RWPE1 (cell line): ENCODE measurements at regions not wholly inside any gene's neighbourhood (a gene's known extent, or its start where the extent isn't known, plus 50 kb on each side); places are given as distances from the start of the nearest gene placed in this dataset.

Experiments used
- CTCF ChIA-PET: fragments of 350-600 bp; sonication (Branson Sonifier 250); formaldehyde crosslinking; extraction: SDS; loops from one replicate; lab custom pipeline; 2021; lab: Yijun Ruan, JAX
- POLR2A ChIA-PET: fragments of 400-600 bp; formaldehyde crosslinking; extraction: SDS; loops from one replicate; lab custom pipeline; 2020; ENCODE audit warnings: antibody characterized with exemption; ENCODE audit not compliant: low non-redundant PET; lab: Yijun Ruan, JAX
- DNase-seq: peaks from one replicate; pipeline ENCODE4 v3.0.0; 2012; ENCODE audit warnings: low spot score
- H3K27ac ChIP-seq: fragments of 450-650 bp; 2 replicates; pipeline ENCODE4 v1.5.1; 2017
- TF ChIP-seq, protein P1 (sequence below): fragments of 450-650 bp; conservative IDR thresholded peaks from 2 replicates; pipeline ENCODE4 v1.5.1; 2017; ENCODE audit warnings: low read depth, mild to moderate bottlenecking

DNA sequence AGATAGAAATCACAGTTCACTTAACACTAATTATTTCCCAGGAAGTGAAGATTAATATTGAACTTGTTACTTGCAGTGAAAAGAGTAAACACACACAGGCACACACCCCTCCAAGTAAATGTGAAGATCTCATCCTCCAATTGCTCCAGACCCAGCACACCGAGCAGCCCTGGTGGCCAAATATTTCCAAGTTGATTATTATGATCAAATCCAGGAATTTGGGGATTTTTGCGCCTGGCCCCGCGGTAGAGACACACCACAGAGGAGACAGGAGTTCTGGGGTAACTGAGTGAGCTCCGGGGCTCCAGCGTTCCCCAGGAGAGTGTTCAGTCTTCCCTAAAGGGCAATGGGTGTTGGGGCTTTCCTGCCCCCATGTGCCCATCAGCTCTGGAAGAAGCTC lies 431.5 kb downstream of the BCL11B start:
- ChIA-PET CTCF (no interaction called here), POLR2A (no interaction called here)
- TF ChIP-seq, protein P1, sequence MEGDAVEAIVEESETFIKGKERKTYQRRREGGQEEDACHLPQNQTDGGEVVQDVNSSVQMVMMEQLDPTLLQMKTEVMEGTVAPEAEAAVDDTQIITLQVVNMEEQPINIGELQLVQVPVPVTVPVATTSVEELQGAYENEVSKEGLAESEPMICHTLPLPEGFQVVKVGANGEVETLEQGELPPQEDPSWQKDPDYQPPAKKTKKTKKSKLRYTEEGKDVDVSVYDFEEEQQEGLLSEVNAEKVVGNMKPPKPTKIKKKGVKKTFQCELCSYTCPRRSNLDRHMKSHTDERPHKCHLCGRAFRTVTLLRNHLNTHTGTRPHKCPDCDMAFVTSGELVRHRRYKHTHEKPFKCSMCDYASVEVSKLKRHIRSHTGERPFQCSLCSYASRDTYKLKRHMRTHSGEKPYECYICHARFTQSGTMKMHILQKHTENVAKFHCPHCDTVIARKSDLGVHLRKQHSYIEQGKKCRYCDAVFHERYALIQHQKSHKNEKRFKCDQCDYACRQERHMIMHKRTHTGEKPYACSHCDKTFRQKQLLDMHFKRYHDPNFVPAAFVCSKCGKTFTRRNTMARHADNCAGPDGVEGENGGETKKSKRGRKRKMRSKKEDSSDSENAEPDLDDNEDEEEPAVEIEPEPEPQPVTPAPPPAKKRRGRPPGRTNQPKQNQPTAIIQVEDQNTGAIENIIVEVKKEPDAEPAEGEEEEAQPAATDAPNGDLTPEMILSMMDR: no peak
- DNase-seq: no peak
- no peak overlapping the region for H3K27ac ChIP-seq

DNA sequence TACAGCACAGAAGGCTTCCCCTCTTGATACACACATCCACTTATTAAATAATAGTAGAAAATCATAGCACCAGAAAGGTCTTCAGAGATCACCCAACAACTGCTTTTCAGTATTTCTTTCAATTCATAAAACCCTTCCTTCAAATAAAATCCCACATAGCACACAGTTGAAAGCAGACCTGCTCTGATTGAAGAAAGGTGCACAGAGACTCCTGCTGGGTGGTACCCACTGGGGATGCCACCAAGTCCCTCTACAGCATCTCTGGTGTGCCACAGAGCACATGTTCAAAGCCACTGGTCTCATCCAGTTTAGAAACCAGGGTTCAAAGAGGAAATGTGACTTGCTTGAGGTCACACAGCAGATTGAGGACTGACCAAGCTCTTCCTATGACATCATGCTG lies 427.5 kb downstream of the BCL11B start:
- ChIA-PET CTCF (no interaction called here), POLR2A (no interaction called here)
- no peak for DNase-seq
- TF ChIP-seq, protein P1: no peak
- no peak overlapping the region for H3K27ac ChIP-seq

- H3K27ac ChIP-seq: no peak overlapping the region
- ChIA-PET CTCF (no interaction called here), POLR2A (no interaction called here)
- TF ChIP-seq, protein P1: no peak
- DNase-seq: no peak
Observed at GRCh38 chr14:98847521-98848468, 424.2 kb downstream of the BCL11B start.

GRCh38 chr14:98853063-98853729 lies 418.8 kb downstream of the BCL11B start:
- POLR2A ChIA-PET: no interaction called here
- no peak overlapping the region for H3K27ac ChIP-seq
- CTCF ChIA-PET: no interaction called here
- TF ChIP-seq, protein P1: no peak
- DNase-seq: no peak

GRCh38 chr14:98855926-98856715 lies 415.9 kb downstream of the BCL11B start:
- ChIA-PET CTCF (no interaction called here), POLR2A (no interaction called here)
- no peak for DNase-seq
- TF ChIP-seq, protein P1: no peak
- H3K27ac ChIP-seq: no peak overlapping the region

DNA sequence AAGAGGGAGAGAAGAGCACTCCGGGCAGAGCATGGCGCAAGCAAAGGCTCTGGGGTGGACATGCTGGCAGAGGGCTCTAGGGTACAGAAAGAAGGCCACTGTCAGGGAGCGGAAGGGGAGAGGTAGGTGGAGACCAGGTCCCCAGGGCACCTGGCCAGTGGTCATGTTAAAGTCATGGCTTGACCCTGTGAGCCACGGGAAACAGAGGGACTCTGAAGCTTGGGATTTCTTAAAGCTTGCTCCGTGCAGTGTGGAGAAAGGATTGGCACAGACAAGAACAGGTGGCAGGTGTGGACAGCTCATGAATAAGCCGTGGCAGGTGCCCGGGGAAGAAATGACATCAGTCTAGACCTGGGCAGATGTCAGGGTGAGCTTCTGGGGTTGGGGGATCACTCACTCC lies 413.8 kb downstream of the BCL11B start:
- CTCF ChIA-PET: no interaction called here
- TF ChIP-seq, protein P1: no peak
- H3K27ac ChIP-seq: no peak overlapping the region
- POLR2A ChIA-PET: no interaction called here
- no peak for DNase-seq
